H9 (cell line): ENCODE measurements at regions not wholly inside any gene's neighbourhood (a gene's known extent, or its start where the extent isn't known, plus 50 kb on each side); places are given as distances from the start of the nearest gene placed in this dataset.

Experiments
- DNase-seq: peaks from one replicate; pipeline ENCODE4 v3.0.0-alpha.2; 2017
- H2AFZ ChIP-seq: one replicate; pipeline ENCODE4 v1.6.1; 2013; ENCODE audit warnings: mild to moderate bottlenecking, low read length, control low read depth, moderate library complexity
- H2AK5ac ChIP-seq: 2 replicates; pipeline ENCODE4 v1.6.1; 2013; ENCODE audit warnings: low read length, control low read depth, mixed read lengths; ENCODE audit not compliant: insufficient read length
- H2BK120ac ChIP-seq: one replicate; pipeline ENCODE4 v1.6.1; 2013; ENCODE audit warnings: low read depth, mild to moderate bottlenecking, low read length, control low read depth, inconsistent platforms; ENCODE audit not compliant: poor library complexity, severe bottlenecking
- H2BK12ac ChIP-seq: 2 replicates; pipeline ENCODE4 v1.6.1; 2013; ENCODE audit warnings: low read length, control low read depth, mixed read lengths, low read depth; ENCODE audit not compliant: insufficient read length
- H2BK15ac ChIP-seq: 2 replicates; pipeline ENCODE4 v1.6.1; 2013; ENCODE audit warnings: low read depth, low read length, control low read depth
- H2BK20ac ChIP-seq: one replicate; pipeline ENCODE4 v1.6.1; 2013; ENCODE audit warnings: low read depth, mild to moderate bottlenecking, low read length, control low read depth, inconsistent platforms; ENCODE audit not compliant: poor library complexity, severe bottlenecking
- H2BK5ac ChIP-seq: 2 replicates; pipeline ENCODE4 v1.6.1; 2013; ENCODE audit warnings: low read length, control low read depth, mixed read lengths; ENCODE audit not compliant: insufficient read length
- H3K14ac ChIP-seq: 2 replicates; pipeline ENCODE4 v1.6.1; 2013; ENCODE audit warnings: low read length, control low read depth; ENCODE audit not compliant: insufficient read depth
- H3K18ac ChIP-seq: 2 replicates; pipeline ENCODE4 v1.6.1; 2013; ENCODE audit warnings: low read depth, mild to moderate bottlenecking, mixed read lengths, low read length, control low read depth; ENCODE audit not compliant: insufficient read length
- H3K23ac ChIP-seq: 2 replicates; pipeline ENCODE4 v1.6.1; 2013; ENCODE audit warnings: low read length, control low read depth, mixed read lengths, low read depth; ENCODE audit not compliant: insufficient read length
- H3K23me2 ChIP-seq: 2 replicates; pipeline ENCODE4 v1.6.1; 2013; ENCODE audit warnings: low read depth, mild to moderate bottlenecking, mixed read lengths, low read length, control low read depth; ENCODE audit not compliant: insufficient read length, poor library complexity, severe bottlenecking
- H3K27ac ChIP-seq: 2 replicates; pipeline ENCODE4 v1.5.1; 2013; ENCODE audit warnings: low read length, control low read depth, mixed read lengths, low read depth; ENCODE audit not compliant: insufficient read length
- H3K27me3 ChIP-seq: 2 replicates; pipeline ENCODE4 v1.6.1; 2013; ENCODE audit warnings: low read length, control low read depth, inconsistent platforms; ENCODE audit not compliant: insufficient read depth
- H3K4ac ChIP-seq: 2 replicates; pipeline ENCODE4 v1.6.1; 2013; ENCODE audit warnings: low read depth, mild to moderate bottlenecking, control low read depth, inconsistent platforms, low read length, moderate library complexity
- H3K4me1 ChIP-seq: 2 replicates; pipeline ENCODE4 v1.6.1; 2013; ENCODE audit warnings: low read length, control low read depth, inconsistent platforms; ENCODE audit not compliant: insufficient read depth
- H3K4me2 ChIP-seq: 2 replicates; pipeline ENCODE4 v1.6.1; 2013; ENCODE audit warnings: low read length, control low read depth, mixed read lengths; ENCODE audit not compliant: insufficient read length, insufficient read depth
- H3K56ac ChIP-seq: 2 replicates; pipeline ENCODE4 v1.6.1; 2013; ENCODE audit warnings: low read depth, mild to moderate bottlenecking, mixed read lengths, low read length, control low read depth; ENCODE audit not compliant: insufficient read length
- H3K79me1 ChIP-seq: 2 replicates; pipeline ENCODE4 v1.6.1; 2013; ENCODE audit warnings: low read depth, mild to moderate bottlenecking, moderate library complexity, low read length, control low read depth, inconsistent platforms; ENCODE audit not compliant: insufficient read depth, poor library complexity, severe bottlenecking
- H3K79me2 ChIP-seq: 2 replicates; pipeline ENCODE4 v1.6.1; 2013; ENCODE audit warnings: low read length, control low read depth, inconsistent platforms; ENCODE audit not compliant: insufficient read depth
- H3K9ac ChIP-seq: 2 replicates; pipeline ENCODE4 v1.6.1; 2013; ENCODE audit warnings: low read length, control low read depth, mixed read lengths; ENCODE audit not compliant: insufficient read length; ENCODE audit errors: extremely low read depth
- H3K9me3 ChIP-seq: one replicate; pipeline ENCODE4 v1.6.1; 2013; ENCODE audit warnings: low read depth, low read length, inconsistent platforms; ENCODE audit not compliant: control insufficient read depth
- H3T11ph ChIP-seq: one replicate; pipeline ENCODE4 v1.6.1; 2013; ENCODE audit warnings: mild to moderate bottlenecking, low read length, control low read depth, inconsistent platforms
- H4K20me1 ChIP-seq: one replicate; pipeline ENCODE4 v1.6.1; 2013; ENCODE audit not compliant: control insufficient read depth, insufficient read length, insufficient read depth
- H4K5ac ChIP-seq: 2 replicates; pipeline ENCODE4 v1.6.1; 2013; ENCODE audit warnings: low read depth, mild to moderate bottlenecking, mixed read lengths, low read length, control low read depth; ENCODE audit not compliant: insufficient read length
- H4K8ac ChIP-seq: replicated peaks from 2 replicates; pipeline ENCODE4 v1.6.1; 2013; ENCODE audit warnings: low read length, control low read depth, mixed read lengths, low read depth; ENCODE audit not compliant: insufficient read length
- H4K91ac ChIP-seq: 2 replicates; pipeline ENCODE4 v1.6.1; 2013; ENCODE audit warnings: low read depth, mild to moderate bottlenecking, moderate library complexity, mixed read lengths, low read length, control low read depth; ENCODE audit not compliant: insufficient read length
- H3K27ac Mint-ChIP-seq, 3 experiments: 2 replicates in 2 of 3; 3 replicates in 1 of 3; pipeline ENCODE4 v1.8.0; 2020 to 2021; ENCODE audit warnings: mixed read lengths in 3 of 3, mild to moderate bottlenecking in 1 of 3, moderate library complexity in 1 of 3
- H3K27me3 Mint-ChIP-seq: 2 replicates; pipeline ENCODE4 v1.8.0; 2021; ENCODE audit warnings: low read depth, mild to moderate bottlenecking, moderate library complexity, mixed read lengths
- H3K36me3 Mint-ChIP-seq, 3 experiments: 2 replicates in 2 of 3; 3 replicates in 1 of 3; pipeline ENCODE4 v1.8.0; 2020 to 2021; ENCODE audit warnings: low read depth in 3 of 3, mixed read lengths in 3 of 3; ENCODE audit not compliant: insufficient read depth in 1 of 3
- H3K4me1 Mint-ChIP-seq, 2 experiments: 2 replicates each; pipeline ENCODE4 v1.8.0; 2020; ENCODE audit warnings: mixed read lengths in 2 of 2
- H3K4me3 Mint-ChIP-seq, 2 experiments: 2 replicates in 1 of 2; 3 replicates in 1 of 2; pipeline ENCODE4 v1.8.0; 2020 to 2021; ENCODE audit warnings: mild to moderate bottlenecking in 2 of 2, mixed read lengths in 2 of 2, moderate library complexity in 1 of 2
- H3K9me3 Mint-ChIP-seq, 2 experiments: 2 replicates in 1 of 2; 3 replicates in 1 of 2; pipeline ENCODE4 v1.8.0; 2020; ENCODE audit warnings: mild to moderate bottlenecking in 2 of 2, mixed read lengths in 2 of 2, moderate library complexity in 1 of 2
- WGBS: extraction: QIAGEN DNeasy Blood & Tissue Kit; methylation state at CpG from one replicate; pipeline ENCODE4 v1.1.7; 2013; ENCODE audit warnings: missing lambda C conversion rate, low lambda C conversion rate, mixed read lengths; ENCODE audit not compliant: insufficient read length; ENCODE audit errors: extremely low coverage; 5-methylcytosine and 5-hydroxymethylcytosine counted together
- TF ChIP-seq, protein P1 (sequence below): fragments of 200-600 bp; sonication (generic); conservative IDR thresholded peaks from 3 replicates; pipeline ENCODE4 v1.8.0; 2021; ENCODE audit warnings: antibody characterized with exemption, mild to moderate bottlenecking

DNA sequence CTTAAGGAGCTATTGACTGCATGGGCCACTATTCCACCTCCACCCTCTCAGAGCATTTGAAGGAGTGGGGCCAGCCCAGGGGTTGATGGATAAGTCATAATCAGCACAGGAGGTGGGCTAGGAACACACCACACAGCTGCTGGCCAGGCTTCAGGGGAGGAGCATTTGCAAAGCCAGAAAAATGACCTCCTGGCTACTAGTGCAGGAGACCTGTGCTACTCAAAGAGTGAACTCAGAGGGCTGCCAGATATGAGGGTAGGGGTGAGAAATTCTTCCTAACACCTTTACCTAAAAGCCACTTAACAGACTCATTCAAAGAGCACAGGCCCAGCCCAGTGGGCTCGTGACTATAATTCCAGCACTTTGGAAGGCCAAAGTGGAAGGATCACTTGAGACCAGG lies 210.8 kb downstream of the TBXT start:
- no peaks in the 10 kb centered on the region for H3K4me1 Mint-ChIP-seq
- TF ChIP-seq, protein P1, sequence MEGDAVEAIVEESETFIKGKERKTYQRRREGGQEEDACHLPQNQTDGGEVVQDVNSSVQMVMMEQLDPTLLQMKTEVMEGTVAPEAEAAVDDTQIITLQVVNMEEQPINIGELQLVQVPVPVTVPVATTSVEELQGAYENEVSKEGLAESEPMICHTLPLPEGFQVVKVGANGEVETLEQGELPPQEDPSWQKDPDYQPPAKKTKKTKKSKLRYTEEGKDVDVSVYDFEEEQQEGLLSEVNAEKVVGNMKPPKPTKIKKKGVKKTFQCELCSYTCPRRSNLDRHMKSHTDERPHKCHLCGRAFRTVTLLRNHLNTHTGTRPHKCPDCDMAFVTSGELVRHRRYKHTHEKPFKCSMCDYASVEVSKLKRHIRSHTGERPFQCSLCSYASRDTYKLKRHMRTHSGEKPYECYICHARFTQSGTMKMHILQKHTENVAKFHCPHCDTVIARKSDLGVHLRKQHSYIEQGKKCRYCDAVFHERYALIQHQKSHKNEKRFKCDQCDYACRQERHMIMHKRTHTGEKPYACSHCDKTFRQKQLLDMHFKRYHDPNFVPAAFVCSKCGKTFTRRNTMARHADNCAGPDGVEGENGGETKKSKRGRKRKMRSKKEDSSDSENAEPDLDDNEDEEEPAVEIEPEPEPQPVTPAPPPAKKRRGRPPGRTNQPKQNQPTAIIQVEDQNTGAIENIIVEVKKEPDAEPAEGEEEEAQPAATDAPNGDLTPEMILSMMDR = no peak
- H3T11ph ChIP-seq = no peak overlapping the region
- no peak overlapping the region for H3K4ac ChIP-seq
- no peaks in the 10 kb centered on the region for H3K9me3 ChIP-seq
- no peak overlapping the region for H2AFZ ChIP-seq
- H3K27ac ChIP-seq = no peak overlapping the region
- no peak overlapping the region for H2BK5ac ChIP-seq
- no peaks in the 10 kb centered on the region for H3K9me3 Mint-ChIP-seq
- no peaks in the 10 kb centered on the region for H3K27me3 ChIP-seq
- no peak overlapping the region for H3K56ac ChIP-seq
- no CpG with 5 or more reads among the region's 1 CpG for WGBS
- no peak overlapping the region for H2BK120ac ChIP-seq
- no peak overlapping the region for H3K23ac ChIP-seq
- H3K18ac ChIP-seq = no peak overlapping the region
- H3K27ac Mint-ChIP-seq = no peak overlapping the region
- no peak overlapping the region for H4K8ac ChIP-seq
- no peak overlapping the region for H2BK20ac ChIP-seq
- no peaks in the 10 kb centered on the region for H4K20me1 ChIP-seq
- no peak overlapping the region for H3K4me3 Mint-ChIP-seq
- H3K4me1 ChIP-seq = no peaks in the 10 kb centered on the region
- H3K23me2 ChIP-seq = no peaks in the 10 kb centered on the region
- H2BK12ac ChIP-seq = no peak overlapping the region
- no peak overlapping the region for H2BK15ac ChIP-seq
- no peaks in the 10 kb centered on the region for H3K79me2 ChIP-seq
- H3K9ac ChIP-seq = no peak overlapping the region
- H3K27me3 Mint-ChIP-seq = peaks cover 16% of the 10 kb centered on the region
- H2AK5ac ChIP-seq = no peak overlapping the region
- H3K79me1 ChIP-seq = no peaks in the 10 kb centered on the region
- H3K36me3 Mint-ChIP-seq = no peaks in the 10 kb centered on the region
- no peak overlapping the region; the same call in 1 of the 2 replicates for H3K14ac ChIP-seq
- DNase-seq = no peak
- no peak overlapping the region for H3K4me2 ChIP-seq
- no peak overlapping the region for H4K5ac ChIP-seq
- no peak overlapping the region for H4K91ac ChIP-seq
